Upper lobe of left lung (tissue), 4 donors: ENCODE measurements at regions not wholly inside any gene's neighbourhood (a gene's known extent, or its start where the extent isn't known, plus 50 kb on each side); places are given as distances from the start of the nearest gene placed in this dataset.

Experiments
- POLR2A ChIP-seq, 4 donors: fragments of 450-650 bp; IDR thresholded peaks; one replicate each; pipeline ENCODE4 v1.5.1; 2016 to 2017; ENCODE audit warnings: antibody characterized with exemption in 4 of 4, mild to moderate bottlenecking in 2 of 4
- POLR2AphosphoS5 ChIP-seq, 2 donors: sonication (generic); formaldehyde crosslinking; IDR thresholded peaks; one replicate each; pipeline ENCODE4 v1.5.1; 2017; ENCODE audit warnings: antibody characterized with exemption in 2 of 2
- TF ChIP-seq, protein P1 (sequence below), 6 experiments: fragments of 450-650 bp in 4 of 6; fragments of 200-600 bp in 2 of 6; sonication (generic) in 2 of 6; IDR thresholded peaks; one replicate each; pipeline ENCODE4 v1.5.1; 2016 to 2019; ENCODE audit warnings: antibody characterized with exemption in 6 of 6

DNA sequence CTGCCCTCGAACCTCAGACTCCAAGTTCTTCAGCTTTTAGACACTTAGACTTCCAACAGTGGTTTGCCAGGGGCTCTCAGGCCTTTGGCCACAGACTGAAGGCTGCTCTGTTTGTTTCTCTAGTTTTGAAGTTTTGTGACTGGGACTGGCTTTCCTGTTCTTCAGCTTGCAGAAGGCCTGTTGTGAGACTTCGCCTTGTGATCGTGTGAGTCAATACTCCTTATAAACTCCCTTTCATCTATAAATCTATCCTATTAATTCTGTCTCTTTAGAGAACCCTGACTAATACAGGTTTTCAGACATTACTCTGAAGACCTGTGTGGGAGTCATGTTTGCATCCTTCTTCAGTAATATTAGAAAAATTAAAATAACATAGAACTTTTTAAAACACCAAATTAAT is 289.1 kb downstream of the RMST start:
- TF ChIP-seq, protein P1, sequence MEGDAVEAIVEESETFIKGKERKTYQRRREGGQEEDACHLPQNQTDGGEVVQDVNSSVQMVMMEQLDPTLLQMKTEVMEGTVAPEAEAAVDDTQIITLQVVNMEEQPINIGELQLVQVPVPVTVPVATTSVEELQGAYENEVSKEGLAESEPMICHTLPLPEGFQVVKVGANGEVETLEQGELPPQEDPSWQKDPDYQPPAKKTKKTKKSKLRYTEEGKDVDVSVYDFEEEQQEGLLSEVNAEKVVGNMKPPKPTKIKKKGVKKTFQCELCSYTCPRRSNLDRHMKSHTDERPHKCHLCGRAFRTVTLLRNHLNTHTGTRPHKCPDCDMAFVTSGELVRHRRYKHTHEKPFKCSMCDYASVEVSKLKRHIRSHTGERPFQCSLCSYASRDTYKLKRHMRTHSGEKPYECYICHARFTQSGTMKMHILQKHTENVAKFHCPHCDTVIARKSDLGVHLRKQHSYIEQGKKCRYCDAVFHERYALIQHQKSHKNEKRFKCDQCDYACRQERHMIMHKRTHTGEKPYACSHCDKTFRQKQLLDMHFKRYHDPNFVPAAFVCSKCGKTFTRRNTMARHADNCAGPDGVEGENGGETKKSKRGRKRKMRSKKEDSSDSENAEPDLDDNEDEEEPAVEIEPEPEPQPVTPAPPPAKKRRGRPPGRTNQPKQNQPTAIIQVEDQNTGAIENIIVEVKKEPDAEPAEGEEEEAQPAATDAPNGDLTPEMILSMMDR (IDR thresholded peaks at IDR 0.05) = no peak
- TF ChIP-seq POLR2AphosphoS5 (IDR thresholded peaks at IDR 0.05) (no peak), POLR2A (IDR thresholded peaks at IDR 0.05) (no peak)
